Transverse colon (tissue), 4 donors: ENCODE measurements at regions not wholly inside any gene's neighbourhood (a gene's known extent, or its start where the extent isn't known, plus 50 kb on each side); places are given as distances from the start of the nearest gene placed in this dataset.

Source experiments
- DNase-seq: peaks from one replicate; pipeline ENCODE4 v3.0.0-alpha.2; 2019
- H3K27ac ChIP-seq, 4 donors: fragments of 200-600 bp; sonication (generic); 2 replicates each; pipeline ENCODE4 v1.5.1; 2016 to 2018; ENCODE audit warnings: inconsistent platforms in 4 of 4
- H3K27me3 ChIP-seq: fragments of 200-600 bp; sonication (generic); 2 replicates; pipeline ENCODE4 v1.5.1; 2017; ENCODE audit warnings: inconsistent platforms
- H3K36me3 ChIP-seq, 4 donors: fragments of 200-600 bp; sonication (generic); 2 replicates each; pipeline ENCODE4 v1.5.1; 2017 to 2019; ENCODE audit warnings: inconsistent platforms in 4 of 4
- H3K4me1 ChIP-seq, 4 donors: fragments of 200-600 bp; sonication (generic); 2 replicates each; pipeline ENCODE4 v1.5.1; 2017 to 2020; ENCODE audit warnings: inconsistent platforms in 4 of 4
- H3K4me3 ChIP-seq, 4 donors: fragments of 200-600 bp; sonication (generic); 1 replicate in 1 of 4; 2 replicates in 3 of 4; pipeline versions ENCODE4 v1.5.1 to v1.6.1; 2017 to 2019; ENCODE audit warnings: inconsistent platforms in 4 of 4
- H3K9me3 ChIP-seq, 2 donors: fragments of 200-600 bp; sonication (generic); 2 replicates each; pipeline ENCODE4 v1.5.1; 2017 to 2019; ENCODE audit warnings: inconsistent platforms in 2 of 2
- EP300 ChIP-seq: sonication (generic); formaldehyde crosslinking; IDR thresholded peaks from one replicate; pipeline ENCODE4 v1.6.1; 2017; ENCODE audit warnings: antibody characterized with exemption, low read depth
- POLR2A ChIP-seq: fragments of 450-650 bp; IDR thresholded peaks from one replicate; pipeline ENCODE4 v1.6.1; 2016; ENCODE audit warnings: antibody characterized with exemption, mild to moderate bottlenecking, moderate library complexity
- POLR2AphosphoS5 ChIP-seq, 3 donors: sonication (generic); formaldehyde crosslinking; IDR thresholded peaks; one replicate each; pipeline ENCODE4 v1.6.1; 2016; ENCODE audit warnings: antibody characterized with exemption in 3 of 3
- WGBS, 2 donors: methylation state at CpG; one replicate each; pipeline ENCODE4 v1.1.5; 2018; ENCODE audit warnings: low coverage in 1 of 2; 5-methylcytosine and 5-hydroxymethylcytosine counted together
- in situ Hi-C, 4 donors: fragments of 200-750 bp; cut with MboI; loops; one replicate each; pipeline versions ENCODE4 v1.15.0 to v1.15.1; 2017; ENCODE audit warnings: low sequenced_read_pairs in 3 of 4, low pct_ligation_motif_present in 1 of 4, low pct_unique_long_range_greater_than_20kb in 1 of 4
- intact Hi-C: fragments of 100-400 bp; cut with DNase I; formaldehyde crosslinking; loops from one replicate; pipeline ENCODE4 v1.15.1; 2023; ENCODE audit warnings: low total_unique reads
- TF ChIP-seq, protein P1 (sequence below), 5 experiments: fragments of 200-600 bp in 3 of 5; fragments of 450-650 bp in 2 of 5; sonication (generic) in 3 of 5; IDR thresholded peaks; 1 replicate in 2 of 5; 2 replicates in 3 of 5; pipeline ENCODE4 v1.5.1; 2016 to 2017; ENCODE audit warnings: antibody characterized with exemption in 5 of 5, inconsistent platforms in 3 of 5, mild to moderate bottlenecking in 2 of 5, moderate library complexity in 1 of 5

DNA sequence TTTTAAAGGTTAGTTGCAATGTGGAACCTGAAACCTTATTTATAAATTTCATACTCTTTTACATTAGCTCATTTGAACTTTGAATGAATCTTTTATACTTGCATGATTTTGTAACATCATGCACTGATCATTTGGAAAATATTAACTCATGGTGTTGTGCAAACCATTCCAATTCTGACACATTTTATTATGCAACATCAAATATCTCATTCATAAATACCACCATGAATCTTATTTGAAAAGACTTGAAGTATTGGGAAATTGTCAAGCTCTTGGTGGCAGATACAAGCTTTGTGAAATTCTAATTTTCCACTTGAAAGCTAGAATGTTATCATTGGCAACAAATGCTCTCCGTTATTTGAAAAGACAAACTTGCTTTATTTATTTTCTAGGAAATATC, 379.9 kb upstream of the PCDH20 start:
- Histone ChIP-seq H3K36me3 (no peaks in the 10 kb centered on the region), H3K4me3 (no peak overlapping the region), H3K9me3 (no peaks in the 10 kb centered on the region), H3K4me1 (no peaks in the 10 kb centered on the region), H3K27ac (no peak overlapping the region), H3K27me3 (no peaks in the 10 kb centered on the region)
- 67 to 75% methylated on average over 1 of the region's 1 CpG for WGBS, 2 donors
- intact Hi-C loops: no loop called here
- no peak for DNase-seq
- TF ChIP-seq, protein P1, sequence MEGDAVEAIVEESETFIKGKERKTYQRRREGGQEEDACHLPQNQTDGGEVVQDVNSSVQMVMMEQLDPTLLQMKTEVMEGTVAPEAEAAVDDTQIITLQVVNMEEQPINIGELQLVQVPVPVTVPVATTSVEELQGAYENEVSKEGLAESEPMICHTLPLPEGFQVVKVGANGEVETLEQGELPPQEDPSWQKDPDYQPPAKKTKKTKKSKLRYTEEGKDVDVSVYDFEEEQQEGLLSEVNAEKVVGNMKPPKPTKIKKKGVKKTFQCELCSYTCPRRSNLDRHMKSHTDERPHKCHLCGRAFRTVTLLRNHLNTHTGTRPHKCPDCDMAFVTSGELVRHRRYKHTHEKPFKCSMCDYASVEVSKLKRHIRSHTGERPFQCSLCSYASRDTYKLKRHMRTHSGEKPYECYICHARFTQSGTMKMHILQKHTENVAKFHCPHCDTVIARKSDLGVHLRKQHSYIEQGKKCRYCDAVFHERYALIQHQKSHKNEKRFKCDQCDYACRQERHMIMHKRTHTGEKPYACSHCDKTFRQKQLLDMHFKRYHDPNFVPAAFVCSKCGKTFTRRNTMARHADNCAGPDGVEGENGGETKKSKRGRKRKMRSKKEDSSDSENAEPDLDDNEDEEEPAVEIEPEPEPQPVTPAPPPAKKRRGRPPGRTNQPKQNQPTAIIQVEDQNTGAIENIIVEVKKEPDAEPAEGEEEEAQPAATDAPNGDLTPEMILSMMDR (IDR thresholded peaks at IDR 0.05): no peak
- TF ChIP-seq EP300: no peak
- TF ChIP-seq POLR2AphosphoS5 (IDR thresholded peaks at IDR 0.05): peak in 1 of 3 donors; percentile 44
- no peak for TF ChIP-seq POLR2A
- in situ Hi-C loops: no loop called here

DNA sequence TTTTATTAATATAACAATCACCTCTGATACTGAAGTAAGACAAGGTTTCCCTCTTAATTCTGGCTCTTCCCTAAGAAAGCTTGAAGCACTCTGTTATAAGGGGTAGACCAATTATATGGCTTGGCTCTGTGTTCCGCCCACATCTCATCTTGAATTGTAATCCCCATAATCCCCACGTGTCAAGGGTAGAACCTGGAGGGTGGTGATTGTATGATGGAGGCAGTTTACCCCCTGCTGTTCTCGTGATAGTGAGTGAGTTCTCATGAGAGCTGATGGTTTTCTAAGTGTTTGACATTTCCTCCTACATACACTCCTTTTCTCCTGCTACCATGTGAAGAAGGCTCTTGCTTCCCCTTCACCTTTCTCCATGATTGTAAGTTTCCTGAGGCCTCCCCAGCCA, 363.8 kb upstream of the PCDH20 start:
- no peak for TF ChIP-seq POLR2A
- TF ChIP-seq EP300: no peak
- no peak for TF ChIP-seq POLR2AphosphoS5 (IDR thresholded peaks at IDR 0.05)
- TF ChIP-seq, protein P1 (IDR thresholded peaks at IDR 0.05): no peak
- Histone ChIP-seq H3K36me3 (no peaks in the 10 kb centered on the region), H3K4me3 (no peak overlapping the region), H3K4me1 (no peaks in the 10 kb centered on the region), H3K27ac (no peak overlapping the region), H3K27me3 (no peaks in the 10 kb centered on the region), H3K9me3 (no peaks in the 10 kb centered on the region)
- intact Hi-C loops: no loop called here
- in situ Hi-C loops: no loop called here
- WGBS, 2 donors: 20 to 58% methylated on average over 1 to 3 of the region's 3 CpGs
- no peak for DNase-seq

- Histone ChIP-seq H3K9me3 (no peaks in the 10 kb centered on the region), H3K4me3 (no peak overlapping the region), H3K36me3 (no peaks in the 10 kb centered on the region), H3K4me1 (no peaks in the 10 kb centered on the region), H3K27me3 (no peaks in the 10 kb centered on the region), H3K27ac (no peak overlapping the region)
- DNase-seq: no peak
- 53 to 75% methylated on average over 5 to 6 of the region's 6 CpGs for WGBS, 2 donors
- TF ChIP-seq EP300 (no peak), POLR2A (no peak), POLR2AphosphoS5 (IDR thresholded peaks at IDR 0.05) (no peak)
- TF ChIP-seq, protein P1 (IDR thresholded peaks at IDR 0.05): no peak
- intact Hi-C loops: no loop called here
- in situ Hi-C loops: no loop called here
These were observed 362.9 kb upstream of the PCDH20 start for GRCh38 chr13:61778531-61778930.

DNA sequence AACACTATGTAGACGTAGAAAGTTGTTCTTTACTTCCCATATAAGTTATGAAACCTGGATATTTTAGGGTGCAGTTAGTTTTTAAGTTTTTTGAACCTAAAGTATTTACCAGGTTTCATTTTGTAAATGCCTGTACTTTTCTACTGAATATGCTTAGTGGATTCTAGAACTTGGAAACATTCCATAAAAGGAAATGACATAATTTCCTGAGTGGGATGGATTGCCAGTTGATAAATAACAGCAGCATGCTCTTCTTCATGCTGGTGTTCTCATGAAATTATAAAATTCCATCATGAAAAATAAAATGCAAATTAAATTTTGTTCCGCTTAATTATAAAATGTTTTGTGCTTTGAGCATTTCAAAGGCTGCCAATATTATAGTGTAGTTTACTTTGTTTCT, 362.2 kb upstream of the PCDH20 start:
- in situ Hi-C loops: no loop called here
- H3K4me1 ChIP-seq: no peaks in the 10 kb centered on the region
- intact Hi-C loops: no loop called here

More for the DNA sequence above, 362.2 kb upstream of the PCDH20 start:
- Histone ChIP-seq H3K36me3 (no peaks in the 10 kb centered on the region), H3K27me3 (no peaks in the 10 kb centered on the region), H3K9me3 (no peaks in the 10 kb centered on the region), H3K27ac (no peak overlapping the region), H3K4me3 (no peak overlapping the region)
- 74 to 82% methylated on average over 2 of the region's 2 CpGs for WGBS, 2 donors
- TF ChIP-seq POLR2A (no peak), EP300 (no peak), POLR2AphosphoS5 (IDR thresholded peaks at IDR 0.05) (no peak)
- TF ChIP-seq, protein P1 (IDR thresholded peaks at IDR 0.05): no peak
- DNase-seq: no peak
